HG02588 (cell line): ENCODE measurements at regions not wholly inside any gene's neighbourhood (a gene's known extent, or its start where the extent isn't known, plus 50 kb on each side); places are given as distances from the start of the nearest gene placed in this dataset.
"Not testable (repeated sequence)": the region's sequence is repeated elsewhere in the genome, so short reads cannot be mapped to it uniquely, and the experiment has no call there.

Source experiments
- ATAC-seq: cut with Tn5 transposase; IDR thresholded peaks from one replicate; pipeline ENCODE4 v1.9.1; 2021; ENCODE audit warnings: mild to moderate bottlenecking, moderate library complexity; ENCODE audit not compliant: unreplicated experiment

DNA sequence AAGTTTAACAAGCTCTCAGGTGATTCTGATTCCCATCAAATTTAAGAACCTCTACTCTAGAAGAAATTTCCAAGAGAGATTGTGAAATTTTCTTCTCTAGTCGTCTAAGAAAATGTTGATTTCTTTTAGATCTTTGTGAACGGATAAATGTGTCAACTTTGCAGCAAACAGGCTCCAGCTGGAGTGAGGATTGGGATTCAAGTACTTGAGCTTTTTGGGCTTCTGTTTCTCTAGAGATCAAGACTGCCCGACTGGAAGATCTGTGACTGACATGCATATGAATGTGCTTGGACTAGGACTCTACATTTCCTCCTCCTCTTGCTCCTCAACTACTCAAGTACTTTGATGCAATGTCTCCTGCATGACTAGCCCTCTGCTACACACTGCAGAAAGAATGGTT, 388.3 kb downstream of the TMEM38B start:
- no peak for ATAC-seq

DNA sequence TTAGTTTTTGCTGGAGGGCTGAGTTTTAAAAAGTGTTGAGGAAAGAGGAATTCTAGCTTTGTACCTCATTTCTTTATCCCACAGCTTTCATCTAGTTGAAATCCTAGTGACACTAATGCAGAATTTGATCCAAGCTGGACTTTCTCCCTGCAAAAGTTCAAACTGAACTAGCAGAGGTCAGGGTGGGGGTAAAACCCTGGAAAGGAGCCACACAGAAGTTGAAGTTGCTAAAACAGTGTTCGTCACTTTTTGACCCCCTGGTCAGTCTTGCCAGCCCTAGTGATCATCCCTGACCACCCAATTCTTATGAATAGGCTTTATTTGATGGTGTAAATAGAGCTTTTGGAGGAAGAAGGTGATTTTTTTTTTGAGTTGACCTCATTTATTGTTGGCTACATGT, 390.4 kb downstream of the TMEM38B start:
- ATAC-seq = no peak

DNA sequence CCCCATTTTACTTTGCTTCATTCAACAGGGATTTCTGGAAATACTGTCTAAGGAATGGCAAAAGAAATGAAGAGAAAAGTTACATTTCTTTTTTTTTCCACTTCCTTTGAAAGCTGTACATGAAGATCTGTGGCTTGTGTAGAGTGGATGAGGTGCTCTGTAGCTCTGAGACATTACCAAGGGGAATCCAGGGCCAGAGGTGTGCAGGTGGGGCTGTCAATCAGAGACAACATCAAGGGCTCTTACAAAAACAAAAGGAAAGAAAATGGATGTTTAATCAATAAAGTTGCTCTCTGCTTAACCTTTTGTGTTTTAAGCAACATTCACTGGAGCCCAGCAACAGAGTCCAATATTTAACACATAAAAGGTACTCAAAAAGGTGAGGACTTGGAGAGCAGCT, 391.1 kb downstream of the TMEM38B start:
- ATAC-seq = no peak

DNA sequence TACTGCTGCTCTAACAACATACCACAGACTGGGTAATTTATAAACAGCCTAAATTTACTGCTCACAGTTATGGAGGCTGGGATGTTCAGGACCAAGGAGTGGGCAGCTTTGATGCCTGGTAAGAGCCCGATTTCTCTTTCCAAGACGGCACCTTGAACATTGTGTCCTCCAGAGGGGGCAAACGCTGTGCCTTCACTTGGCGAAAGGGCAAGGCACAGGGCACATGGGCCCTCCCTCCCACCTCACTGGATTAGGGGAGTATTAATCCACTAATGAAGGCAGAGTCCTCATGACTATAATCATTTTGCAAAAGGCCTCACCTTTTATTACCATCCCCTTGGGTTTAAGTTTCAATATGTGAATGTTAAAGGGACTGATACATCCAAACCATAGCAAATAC, 397.7 kb downstream of the TMEM38B start:
- ATAC-seq = no peak

DNA sequence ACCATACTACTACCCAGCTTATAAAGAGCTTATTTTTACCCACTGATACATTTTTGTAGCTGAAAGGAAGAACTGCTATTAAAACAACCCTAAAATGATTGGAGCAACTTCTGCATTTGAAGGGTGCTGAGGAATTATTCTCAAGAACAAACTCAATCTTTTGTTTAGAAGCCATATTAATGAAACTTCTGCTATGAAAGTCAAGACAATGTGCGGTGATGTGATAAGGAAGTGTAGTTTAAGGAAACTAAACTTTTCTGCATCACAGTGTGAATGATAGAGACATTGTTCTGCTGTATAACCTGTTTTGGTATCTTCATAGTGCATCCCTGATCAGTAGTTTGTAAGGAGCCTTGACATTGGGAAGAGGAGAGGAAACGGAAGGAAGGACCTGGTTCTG, 408.5 kb downstream of the TMEM38B start:
- ATAC-seq = no peak

DNA sequence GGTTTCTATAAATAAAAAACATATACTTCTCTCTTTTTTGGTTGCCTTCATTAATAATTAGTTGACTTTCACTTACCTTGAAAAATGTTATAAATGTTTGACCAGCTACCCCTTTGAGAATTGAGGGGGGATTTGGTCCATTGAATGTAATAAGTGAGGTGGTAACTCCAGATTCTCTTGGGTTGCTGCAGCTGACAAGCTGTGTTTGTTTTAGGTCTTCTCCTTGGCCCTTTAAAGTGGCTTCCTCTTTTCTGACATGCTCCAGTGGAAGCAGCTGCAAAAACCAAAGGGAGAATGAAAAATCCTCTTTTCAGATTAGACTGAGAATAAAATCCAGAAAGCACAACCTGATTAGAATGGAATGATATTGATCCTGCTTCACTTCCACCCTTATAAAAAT, 410.5 kb downstream of the TMEM38B start:
- no peak for ATAC-seq

DNA sequence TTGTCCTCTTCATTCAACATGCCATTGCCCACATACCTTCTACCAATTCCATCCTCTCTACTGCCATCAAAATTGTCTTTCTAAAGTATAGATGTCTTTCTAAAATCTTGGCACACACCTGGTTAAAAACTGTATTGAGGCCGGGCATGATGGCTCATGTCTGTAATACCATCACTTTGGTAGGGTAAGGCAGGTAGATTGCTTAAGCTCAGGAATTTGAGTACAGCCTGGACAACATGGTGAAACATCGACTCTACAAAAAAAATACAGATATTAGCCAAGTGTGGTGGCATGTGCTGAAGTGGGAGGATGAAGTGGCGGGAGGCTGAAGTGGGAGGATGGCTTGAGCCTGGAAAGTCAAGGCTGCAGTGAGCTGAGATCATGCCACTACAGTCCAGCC, 412.1 kb downstream of the TMEM38B start:
- ATAC-seq = no peak

DNA sequence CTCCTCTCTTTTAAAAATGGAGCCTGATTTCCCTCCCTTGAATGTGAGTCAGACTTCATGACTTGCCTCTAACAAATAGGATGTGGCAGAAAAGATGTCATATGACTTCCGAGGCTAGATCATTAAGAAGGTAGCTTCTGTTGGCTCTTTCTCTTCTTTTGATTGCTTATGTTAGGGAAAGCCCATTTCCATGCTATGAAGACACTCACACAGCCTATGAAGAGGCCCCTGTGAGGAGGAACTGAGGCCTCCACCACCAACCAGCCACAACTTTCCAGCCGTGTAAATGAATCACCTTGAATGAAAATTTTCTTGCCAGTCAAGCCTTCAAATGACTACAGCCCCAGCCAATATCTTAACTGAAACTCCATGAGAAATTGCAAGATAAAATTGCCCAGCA, 413.4 kb downstream of the TMEM38B start:
- no peak for ATAC-seq

DNA sequence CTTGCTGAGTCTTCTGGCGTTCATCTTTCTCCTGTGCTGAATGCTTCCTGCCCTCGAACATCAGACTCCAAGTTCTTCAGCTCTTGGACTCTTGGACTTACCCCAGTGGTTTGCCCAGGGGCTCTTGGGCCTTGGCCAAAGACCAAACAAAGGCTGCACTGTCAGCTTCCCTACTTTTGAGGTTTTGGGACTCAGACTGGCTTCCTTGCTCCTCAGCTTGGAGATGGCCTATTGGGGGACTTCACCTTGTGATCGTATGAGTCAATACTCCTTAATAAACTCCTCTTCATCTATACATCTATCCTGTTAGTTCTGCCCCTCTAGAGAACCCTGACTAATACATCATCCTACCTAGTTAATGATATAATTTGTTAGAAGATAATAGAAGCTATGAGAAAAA, 415.4 kb downstream of the TMEM38B start:
- ATAC-seq = not testable (repeated sequence)

DNA sequence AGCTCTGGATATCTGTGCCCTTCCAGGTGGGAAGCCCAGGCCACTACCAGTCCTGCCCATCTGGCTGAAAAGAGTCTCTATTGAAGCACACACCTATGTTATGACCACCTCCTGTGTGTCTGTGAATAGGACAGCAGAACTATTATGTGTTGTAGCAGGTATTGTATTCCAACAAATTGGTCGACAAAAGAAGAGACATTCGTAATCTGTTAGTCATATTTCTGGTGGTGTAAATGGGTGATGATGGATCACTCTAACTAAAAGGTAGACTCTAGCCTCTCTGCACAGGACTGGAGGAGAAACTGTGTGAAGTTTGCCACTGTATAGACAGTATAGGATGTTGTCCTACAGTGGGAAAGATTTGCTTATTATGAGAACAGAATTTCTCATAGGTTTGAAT, 416.1 kb downstream of the TMEM38B start:
- no peak for ATAC-seq

DNA sequence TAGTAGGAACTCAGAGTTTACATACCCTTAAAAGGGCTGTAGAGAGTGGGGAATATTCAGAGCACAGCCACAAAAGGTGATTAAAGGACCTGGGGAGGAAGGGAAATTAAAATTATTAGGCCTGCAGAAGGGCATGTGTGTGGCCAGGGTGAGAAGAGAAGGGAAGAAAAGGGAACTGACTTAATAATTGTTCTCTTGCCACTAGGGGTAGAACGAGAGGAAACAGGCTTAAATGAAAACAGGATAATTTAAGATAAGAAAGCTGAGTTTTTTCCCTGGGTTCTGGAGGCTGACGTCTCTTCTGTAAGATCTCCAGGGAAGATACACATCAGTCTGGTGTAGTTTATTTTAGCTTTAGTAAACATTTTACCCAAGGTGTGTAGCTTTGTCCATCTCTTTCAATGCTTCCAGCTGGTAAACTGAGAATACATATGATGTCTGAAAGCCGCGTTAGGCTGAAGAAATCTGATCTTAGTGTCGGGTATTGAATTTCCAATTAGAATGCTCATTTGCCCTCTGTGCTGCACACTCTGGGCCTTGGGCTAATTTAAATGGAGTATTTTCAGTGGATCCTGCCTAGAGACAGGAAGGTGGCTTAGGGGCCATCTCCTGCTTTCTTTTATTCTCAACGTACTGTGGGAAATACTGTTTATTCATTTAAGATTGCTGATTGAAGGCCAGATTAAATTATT, 416.8 kb downstream of the TMEM38B start:
- ATAC-seq = no peak

DNA sequence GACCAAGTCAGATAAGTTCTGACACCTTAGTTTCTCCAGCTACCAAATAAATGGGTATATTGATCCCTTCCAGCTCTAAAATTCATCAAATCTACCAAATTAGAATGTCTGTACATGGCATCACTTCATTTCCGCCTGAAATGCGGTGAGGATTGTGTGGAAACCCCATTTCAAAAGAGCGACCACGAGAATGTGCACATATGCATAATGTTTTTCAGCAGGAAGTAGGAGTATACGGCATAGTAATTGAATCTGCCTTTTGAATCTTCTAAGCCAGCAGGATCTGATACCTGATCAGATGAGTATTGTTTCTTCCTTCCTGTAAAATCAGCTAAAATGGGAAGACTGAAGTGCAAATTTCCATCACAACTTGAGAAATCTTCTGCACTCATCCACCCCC, 418.6 kb downstream of the TMEM38B start:
- no peak for ATAC-seq

DNA sequence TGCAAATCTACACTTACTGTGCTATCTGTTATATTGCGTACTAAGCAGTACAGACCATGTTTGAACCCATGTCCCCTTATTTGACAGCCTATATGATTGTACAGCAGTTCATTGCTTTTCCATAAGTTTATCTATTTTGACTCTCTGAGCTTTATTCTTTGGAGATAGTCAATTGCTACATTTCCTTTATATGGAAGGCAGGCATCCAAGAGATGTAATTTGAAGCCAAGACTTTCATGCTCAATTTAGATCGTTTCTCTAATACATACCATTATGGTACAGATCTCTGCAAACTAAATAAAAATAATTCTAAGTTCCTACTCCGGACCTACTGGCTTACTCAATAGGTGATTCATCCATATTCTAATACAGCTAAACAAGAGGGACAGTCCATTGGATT, 424.8 kb downstream of the TMEM38B start:
- no peak for ATAC-seq

DNA sequence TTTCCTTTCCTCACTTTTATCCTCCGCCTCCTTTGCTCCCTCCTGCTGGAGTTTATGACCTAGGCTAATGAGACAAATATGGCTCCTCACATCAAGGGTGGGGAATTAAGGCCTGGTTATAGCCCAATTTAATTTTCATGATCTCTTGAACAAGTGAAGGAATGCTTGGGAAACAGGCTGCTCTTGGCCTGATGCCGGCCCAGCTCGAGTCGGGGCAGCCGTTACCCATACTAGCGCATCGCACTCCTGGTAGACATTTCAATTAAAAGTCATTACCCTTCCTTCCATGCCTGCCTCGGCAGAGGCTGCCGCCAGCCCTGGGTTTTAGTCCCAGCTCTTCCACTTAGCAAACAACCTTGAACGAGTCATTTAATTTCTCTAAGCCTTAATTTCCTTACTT, 425.7 kb downstream of the TMEM38B start:
- no peak for ATAC-seq

DNA sequence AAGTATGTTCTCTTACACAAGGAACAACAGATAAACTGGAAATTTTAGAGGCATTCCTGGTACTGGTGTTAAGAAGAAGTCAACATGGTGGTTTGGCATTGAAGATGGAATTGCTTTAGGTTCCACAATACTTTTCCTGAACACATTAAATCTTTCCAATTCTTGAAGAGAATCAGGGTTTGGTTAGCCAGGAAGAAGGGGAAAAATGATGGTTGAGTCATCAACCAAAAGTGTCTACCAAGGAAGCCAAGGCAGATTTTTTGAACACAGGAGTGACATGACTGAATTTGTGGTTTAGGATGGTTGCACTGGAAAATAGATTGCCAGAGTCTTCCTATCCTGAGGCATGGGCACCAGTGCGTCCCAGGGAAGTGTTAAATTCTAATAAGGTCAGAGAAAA, 433.4 kb downstream of the TMEM38B start:
- no peak for ATAC-seq

DNA sequence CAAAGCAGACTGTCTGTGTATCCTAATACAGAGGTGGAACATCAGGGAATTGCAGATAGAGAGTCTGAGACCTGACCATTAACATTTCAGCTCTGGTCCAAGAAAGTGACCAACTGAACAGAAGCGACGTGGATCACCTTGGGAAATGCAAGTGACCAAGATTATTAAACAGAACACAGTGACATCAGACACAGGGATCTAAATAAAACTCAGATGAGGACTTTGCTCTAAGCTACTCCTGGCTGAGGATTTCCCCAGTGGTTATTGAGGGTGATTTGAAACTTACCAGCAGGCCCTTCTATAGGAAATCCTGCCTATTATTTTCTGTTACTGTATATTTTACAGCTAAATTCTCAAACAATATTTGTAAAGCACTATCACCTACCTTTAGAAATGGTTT, 436.0 kb downstream of the TMEM38B start:
- no peak for ATAC-seq

DNA sequence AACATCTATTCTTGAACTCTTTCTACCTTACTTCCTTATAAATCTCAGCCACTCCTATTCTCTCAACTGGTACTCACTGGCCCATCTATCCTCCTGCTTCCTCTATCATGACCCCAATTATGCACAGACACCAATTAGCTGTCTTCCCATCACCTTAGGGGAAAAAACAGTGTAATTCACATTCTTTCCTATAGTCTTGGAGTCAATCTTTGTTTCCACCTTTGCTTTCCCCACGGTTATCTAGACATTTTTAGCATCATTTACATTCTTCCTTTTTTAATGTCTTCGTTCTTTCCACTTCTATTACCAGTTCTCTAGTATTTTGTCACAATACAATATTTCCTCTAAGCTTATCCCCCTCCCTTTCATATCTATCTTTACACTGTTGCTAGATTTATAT, 449.4 kb downstream of the TMEM38B start:
- no peak for ATAC-seq

DNA sequence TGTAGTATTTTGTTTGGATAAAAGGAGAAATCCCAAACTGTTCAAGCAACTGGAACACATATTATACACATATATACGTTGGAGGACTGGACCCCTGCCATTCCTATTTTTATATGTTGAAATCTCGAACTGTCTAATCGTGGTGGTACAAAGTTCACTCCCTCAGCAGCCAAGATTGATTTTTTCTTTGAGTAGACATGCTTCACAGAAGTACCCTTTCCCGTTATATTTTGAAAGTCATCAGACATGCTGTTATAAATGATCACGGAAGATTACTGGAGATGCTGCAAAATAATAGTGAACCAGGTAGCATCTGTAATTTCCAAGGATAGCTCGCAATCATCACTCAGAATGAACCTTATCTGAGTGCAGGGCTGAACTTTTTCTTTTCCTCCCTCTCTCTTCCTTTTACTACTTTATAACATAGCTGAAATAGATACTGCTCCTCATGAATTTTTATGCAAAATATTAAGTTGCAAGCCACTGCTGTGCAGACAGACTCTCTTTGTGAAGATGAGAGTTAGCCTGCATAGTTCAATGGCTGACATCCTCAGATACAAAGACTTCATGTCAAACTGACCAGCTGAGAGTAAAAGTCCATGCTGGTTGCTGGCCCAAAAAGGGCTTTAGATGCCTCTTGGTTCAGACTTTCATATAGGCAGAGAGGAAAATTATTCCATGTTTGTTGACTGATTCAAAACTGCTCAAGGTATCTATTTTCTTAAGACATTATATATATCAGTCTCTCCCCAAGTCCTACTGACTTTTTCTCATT, 451.9 kb downstream of the TMEM38B start:
- ATAC-seq = no peak

DNA sequence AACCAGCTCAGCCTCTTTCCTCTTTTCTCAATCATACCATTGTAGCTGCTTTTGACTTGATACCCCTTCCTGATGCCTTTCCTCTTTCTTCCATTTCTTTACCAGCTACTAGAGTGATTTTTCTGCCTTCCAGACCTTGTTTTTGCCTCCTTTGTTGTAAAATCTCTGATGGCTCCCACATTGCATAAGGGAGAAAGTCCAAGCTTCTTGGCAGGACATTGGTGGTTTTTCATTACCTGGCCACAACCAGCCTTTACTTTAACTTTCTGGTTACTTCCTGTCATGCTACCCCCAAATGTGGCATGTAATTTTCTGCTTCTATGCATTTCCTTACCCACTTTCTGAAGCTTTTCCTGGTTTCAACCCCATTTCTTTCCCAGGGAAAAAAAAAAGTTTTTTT, 452.5 kb downstream of the TMEM38B start:
- no peak for ATAC-seq

DNA sequence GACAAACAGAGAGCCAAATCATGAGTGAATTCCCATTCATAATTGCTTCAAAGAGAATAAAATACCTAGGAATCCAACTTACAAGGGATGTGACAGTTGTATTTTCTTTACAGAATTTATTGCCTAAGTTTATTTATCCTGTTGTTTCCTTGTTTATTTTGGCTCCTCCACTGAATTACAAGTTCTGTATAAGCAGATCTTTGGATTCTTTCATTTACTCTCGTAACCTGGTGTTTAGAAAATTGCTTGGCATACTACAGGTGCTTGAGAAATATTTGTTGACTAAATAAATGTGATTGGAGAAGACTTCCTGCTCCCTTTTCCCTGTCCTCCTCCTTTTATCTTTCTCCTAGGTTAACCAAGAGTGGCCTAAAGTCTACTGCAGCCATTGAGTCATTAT, 455.6 kb downstream of the TMEM38B start:
- ATAC-seq = no peak

DNA sequence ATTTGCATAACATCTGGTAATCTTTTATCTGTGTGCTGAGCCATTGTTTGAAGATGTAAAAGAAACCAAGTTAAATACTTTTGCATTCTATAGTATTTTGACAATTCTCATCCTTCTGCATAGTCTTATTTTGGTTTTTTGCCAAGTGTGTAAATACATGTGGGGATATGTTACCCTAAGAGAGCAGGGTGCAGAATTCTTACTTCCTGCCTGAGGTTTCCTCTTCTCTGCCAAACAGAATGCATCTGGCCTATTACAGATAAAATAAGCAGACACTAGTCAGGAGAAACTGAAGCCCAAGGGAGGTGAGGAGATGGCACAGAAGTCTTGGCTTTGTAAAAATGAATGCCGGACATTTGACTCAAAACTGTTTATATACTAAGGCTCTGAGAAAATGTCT, 462.1 kb downstream of the TMEM38B start:
- ATAC-seq = no peak

DNA sequence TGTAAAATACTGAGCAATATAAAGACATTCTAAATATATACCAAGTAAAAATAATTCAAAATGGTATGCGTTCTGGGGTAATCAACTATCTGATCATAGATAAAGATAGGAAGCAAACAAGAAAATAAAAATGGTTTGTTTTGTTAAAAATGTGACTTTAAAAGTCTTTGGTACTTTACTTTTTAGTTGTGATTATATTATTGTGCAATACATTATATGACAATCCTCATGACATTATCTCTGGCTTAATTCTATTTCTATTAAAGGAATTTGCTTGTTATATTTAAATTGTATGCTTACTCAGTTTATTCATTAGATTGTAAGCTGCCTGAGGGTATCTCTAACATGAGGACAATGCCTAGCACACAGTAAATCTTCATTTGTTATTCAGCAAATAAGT, 477.9 kb downstream of the TMEM38B start:
- no peak for ATAC-seq

DNA sequence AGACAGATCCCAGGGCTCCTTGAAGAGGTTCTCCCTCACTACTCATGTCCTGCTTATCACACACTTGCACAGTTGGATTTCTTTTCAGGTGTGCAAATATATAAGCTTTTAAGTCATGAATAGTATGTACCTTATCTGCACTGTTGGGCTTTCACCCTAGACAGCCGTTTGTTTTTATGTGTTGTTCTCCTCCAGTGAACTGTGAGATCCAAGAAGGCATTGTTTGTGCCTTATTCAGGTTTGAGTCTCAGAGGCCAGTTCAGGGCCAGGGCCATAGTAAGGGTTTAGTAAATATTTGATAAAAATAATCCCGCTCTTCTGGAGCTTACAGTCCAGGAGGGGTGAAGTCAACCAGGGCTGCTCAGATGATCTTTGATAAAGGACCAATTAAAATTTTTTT, 480.0 kb downstream of the TMEM38B start:
- no peak for ATAC-seq
